ENCODE measurements at regions not wholly inside any gene's neighbourhood (a gene's known extent, or its start where the extent isn't known, plus 50 kb on each side); places are given as distances from the start of the nearest gene placed in this dataset.

DNA sequence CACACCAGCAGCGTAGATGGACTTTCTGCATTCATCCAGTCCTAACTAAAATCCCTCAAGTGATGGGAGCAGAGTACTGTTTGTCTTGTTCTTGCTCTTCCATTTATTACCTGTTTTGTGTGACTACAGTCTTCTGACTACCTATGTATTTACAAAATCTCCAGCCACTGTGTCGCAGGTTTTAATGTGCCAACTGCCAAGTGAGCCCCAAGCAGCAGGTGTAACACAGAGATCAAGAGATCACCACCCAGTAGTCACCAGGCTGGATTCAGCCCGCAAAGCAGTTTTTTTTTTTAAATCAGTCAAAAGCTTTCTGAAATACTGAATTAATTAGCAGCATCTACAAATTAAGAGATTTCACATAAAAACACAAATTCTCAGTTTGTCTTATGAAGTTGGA, 724.1 kb upstream of the USP15 start:
- no peak for DNase-seq
- TF ChIP-seq, protein P1, sequence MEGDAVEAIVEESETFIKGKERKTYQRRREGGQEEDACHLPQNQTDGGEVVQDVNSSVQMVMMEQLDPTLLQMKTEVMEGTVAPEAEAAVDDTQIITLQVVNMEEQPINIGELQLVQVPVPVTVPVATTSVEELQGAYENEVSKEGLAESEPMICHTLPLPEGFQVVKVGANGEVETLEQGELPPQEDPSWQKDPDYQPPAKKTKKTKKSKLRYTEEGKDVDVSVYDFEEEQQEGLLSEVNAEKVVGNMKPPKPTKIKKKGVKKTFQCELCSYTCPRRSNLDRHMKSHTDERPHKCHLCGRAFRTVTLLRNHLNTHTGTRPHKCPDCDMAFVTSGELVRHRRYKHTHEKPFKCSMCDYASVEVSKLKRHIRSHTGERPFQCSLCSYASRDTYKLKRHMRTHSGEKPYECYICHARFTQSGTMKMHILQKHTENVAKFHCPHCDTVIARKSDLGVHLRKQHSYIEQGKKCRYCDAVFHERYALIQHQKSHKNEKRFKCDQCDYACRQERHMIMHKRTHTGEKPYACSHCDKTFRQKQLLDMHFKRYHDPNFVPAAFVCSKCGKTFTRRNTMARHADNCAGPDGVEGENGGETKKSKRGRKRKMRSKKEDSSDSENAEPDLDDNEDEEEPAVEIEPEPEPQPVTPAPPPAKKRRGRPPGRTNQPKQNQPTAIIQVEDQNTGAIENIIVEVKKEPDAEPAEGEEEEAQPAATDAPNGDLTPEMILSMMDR (IDR thresholded peaks at IDR 0.05): no peak
- TF ChIP-seq POLR2A (IDR thresholded peaks at IDR 0.05): no peak
- H3K4me1 ChIP-seq (replicated peaks in 1 of 2): no peaks in the 10 kb centered on the region
- 87 to 94% (median 92%) methylated on average over 3 of the region's 3 CpGs for WGBS, 4 donors
- no peaks in the 10 kb centered on the region for H3K27me3 ChIP-seq
- H3K4me3 ChIP-seq: no peak overlapping the region
- no peaks in the 10 kb centered on the region for H3K36me3 ChIP-seq (replicated peaks in 1 of 2)
- intact Hi-C loops (cut with DNase I): no loop called here
- no peak overlapping the region for H3K27ac ChIP-seq
- H3K9me3 ChIP-seq (replicated peaks in 1 of 3): no peaks in the 10 kb centered on the region

DNA sequence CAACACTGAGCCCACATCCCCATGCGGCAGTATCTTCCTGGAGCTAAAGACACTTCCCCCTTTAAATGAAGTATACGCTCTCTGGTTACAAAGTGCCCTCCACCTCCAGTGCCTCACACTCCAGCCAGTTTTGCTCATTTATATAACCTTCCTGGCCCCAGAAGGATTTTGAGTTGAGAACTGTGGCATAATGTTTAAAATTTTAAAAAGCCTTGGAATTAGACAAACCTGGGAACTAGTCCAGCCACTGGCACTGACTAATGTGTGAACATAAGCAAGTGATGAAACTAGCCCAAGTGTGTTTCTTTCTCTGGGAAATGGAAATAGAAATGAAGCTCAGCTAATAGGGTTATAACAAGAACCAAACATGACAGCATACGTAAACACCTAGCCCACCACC, 723.7 kb upstream of the USP15 start:
- H3K4me1 ChIP-seq (replicated peaks in 1 of 2): no peaks in the 10 kb centered on the region
- H3K4me3 ChIP-seq: no peak overlapping the region
- no peaks in the 10 kb centered on the region for H3K36me3 ChIP-seq (replicated peaks in 1 of 2)
- TF ChIP-seq, protein P1 (IDR thresholded peaks at IDR 0.05): no peak
- no peak for TF ChIP-seq POLR2A (IDR thresholded peaks at IDR 0.05)
- no peak overlapping the region for H3K27ac ChIP-seq
- peak in 4 of 7 donors; percentile 11 to 27 (median 12) for DNase-seq
- no peaks in the 10 kb centered on the region for H3K27me3 ChIP-seq
- intact Hi-C loops (cut with DNase I): no loop called here
- 81 to 91% (median 85%) methylated on average over 3 of the region's 3 CpGs for WGBS, 4 donors
- no peaks in the 10 kb centered on the region for H3K9me3 ChIP-seq (replicated peaks in 1 of 3)

DNA sequence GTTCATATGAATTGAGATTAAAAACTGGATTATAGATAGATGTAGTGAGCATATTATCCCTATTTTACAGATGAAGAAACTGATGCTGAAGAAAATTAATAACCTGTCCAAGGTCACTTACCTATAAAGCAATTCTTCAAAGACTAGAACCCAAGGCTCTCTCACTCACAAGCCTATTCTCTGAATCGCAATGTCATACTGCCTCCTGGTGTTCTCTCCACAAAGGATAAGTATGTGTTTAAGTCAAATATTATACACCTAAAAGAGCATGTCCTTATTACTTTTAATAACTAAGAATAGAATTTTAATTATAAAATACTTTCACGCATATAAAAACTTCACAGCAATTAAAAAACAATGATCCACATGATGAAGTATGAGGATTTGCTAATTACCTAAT, 721.3 kb upstream of the USP15 start:
- no peak for TF ChIP-seq POLR2A (IDR thresholded peaks at IDR 0.05)
- TF ChIP-seq, protein P1 (IDR thresholded peaks at IDR 0.05): no peak
- WGBS, 4 donors: 84 to 96% (median 90%) methylated on average over 2 of the region's 2 CpGs
- H3K4me1 ChIP-seq (replicated peaks in 1 of 2): no peaks in the 10 kb centered on the region
- no peaks in the 10 kb centered on the region for H3K27me3 ChIP-seq
- intact Hi-C loops (cut with DNase I): no loop called here
- no peak for DNase-seq
- no peaks in the 10 kb centered on the region for H3K9me3 ChIP-seq (replicated peaks in 1 of 3)
- no peak overlapping the region for H3K27ac ChIP-seq
- no peak overlapping the region for H3K4me3 ChIP-seq
- no peaks in the 10 kb centered on the region for H3K36me3 ChIP-seq (replicated peaks in 1 of 2)

DNA sequence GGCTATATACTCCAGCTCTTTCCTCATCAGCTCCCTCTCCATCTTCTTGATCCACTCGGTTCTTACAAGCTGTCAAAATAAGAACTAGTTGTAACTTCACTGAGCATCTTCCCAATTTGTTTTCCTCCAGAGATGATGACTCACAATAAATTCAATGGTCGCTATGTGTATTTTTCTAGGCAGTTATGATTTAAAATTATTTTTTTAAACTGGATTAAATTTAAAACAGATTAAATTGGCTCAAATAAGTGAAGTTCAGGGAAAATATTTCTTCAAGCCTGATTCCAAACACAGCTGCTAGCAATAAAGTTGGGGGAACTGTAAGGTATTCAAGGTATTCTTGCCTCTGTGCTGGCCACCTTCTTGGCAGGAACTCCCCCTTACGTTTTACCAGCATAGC, 717.7 kb upstream of the USP15 start:
- no peaks in the 10 kb centered on the region for H3K27me3 ChIP-seq
- intact Hi-C loops (cut with DNase I): no loop called here
- 47 to 59% (median 53%) methylated on average over 3 of the region's 3 CpGs for WGBS, 4 donors
- TF ChIP-seq POLR2A (IDR thresholded peaks at IDR 0.05): no peak
- TF ChIP-seq, protein P1 (IDR thresholded peaks at IDR 0.05): no peak
- no peaks in the 10 kb centered on the region for H3K4me1 ChIP-seq (replicated peaks in 1 of 2)
- no peak overlapping the region for H3K4me3 ChIP-seq
- H3K36me3 ChIP-seq (replicated peaks in 1 of 2): no peaks in the 10 kb centered on the region
- no peak for DNase-seq
- no peak overlapping the region for H3K27ac ChIP-seq
- no peaks in the 10 kb centered on the region for H3K9me3 ChIP-seq (replicated peaks in 1 of 3)

Data from adrenal gland (tissue), 9 donors.